Stimulated activated CD4-positive, alpha-beta T cell treated with anti-CD3 and anti-CD28 coated beads, Interleukin-4, amount 100 ng/mL, for 4 hours (primary cell): ENCODE measurements at regions not wholly inside any gene's neighbourhood (a gene's known extent, or its start where the extent isn't known, plus 50 kb on each side); places are given as distances from the start of the nearest gene placed in this dataset.

Experiments
- DNase-seq, 2 experiments: peaks; one replicate each; pipeline ENCODE4 v3.0.0-alpha.2; 2020

GRCh38 chr16:47967374-47967773, 188.4 kb downstream of the ABCC12 start:
- DNase-seq = no peak

- no peak for DNase-seq
These were observed 189.5 kb downstream of the ABCC12 start for GRCh38 chr16:47966325-47966724.

- no peak for DNase-seq
These were observed 190.4 kb downstream of the ABCC12 start for GRCh38 chr16:47965439-47965838.

DNA sequence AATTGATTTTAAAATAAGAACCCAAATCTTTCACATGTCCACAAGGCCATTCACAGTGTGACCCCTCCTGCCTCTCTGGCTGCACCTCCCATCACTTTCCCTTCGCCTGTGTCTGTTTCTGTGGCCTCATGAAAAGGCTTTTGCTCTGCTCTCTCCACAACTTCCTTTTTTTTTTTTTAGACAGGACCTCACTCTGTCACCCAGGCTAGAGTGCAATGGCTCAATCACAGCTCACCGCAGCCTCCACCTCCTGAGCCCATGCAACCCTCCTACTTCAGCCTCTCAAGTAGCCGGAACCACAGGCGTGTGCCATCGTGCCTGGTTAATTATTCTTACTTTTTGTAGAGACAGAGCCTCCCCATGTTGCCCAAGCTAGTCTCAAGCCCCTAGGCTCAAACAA, 197.1 kb downstream of the ABCC12 start:
- no peak for DNase-seq

DNA sequence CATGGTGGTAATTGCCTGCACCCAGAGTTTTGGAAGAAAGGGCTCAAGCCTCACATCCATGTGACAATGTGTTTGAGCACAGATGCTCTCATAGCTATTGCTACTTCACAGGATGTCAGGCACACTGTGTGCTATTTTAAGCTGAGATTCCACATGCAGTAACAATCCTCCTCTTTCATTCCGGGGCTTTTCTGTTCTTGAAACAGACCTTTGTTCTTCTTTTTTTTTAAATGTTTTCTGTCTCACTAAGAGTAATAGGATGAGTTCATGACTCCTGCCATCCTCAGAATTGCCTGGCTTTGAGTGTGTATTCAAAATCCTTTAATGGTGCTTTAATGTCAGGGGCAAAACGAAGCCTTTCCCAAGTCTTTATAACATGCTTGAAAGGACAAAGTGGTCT, 198.9 kb downstream of the ABCC12 start:
- DNase-seq = no peak

DNA sequence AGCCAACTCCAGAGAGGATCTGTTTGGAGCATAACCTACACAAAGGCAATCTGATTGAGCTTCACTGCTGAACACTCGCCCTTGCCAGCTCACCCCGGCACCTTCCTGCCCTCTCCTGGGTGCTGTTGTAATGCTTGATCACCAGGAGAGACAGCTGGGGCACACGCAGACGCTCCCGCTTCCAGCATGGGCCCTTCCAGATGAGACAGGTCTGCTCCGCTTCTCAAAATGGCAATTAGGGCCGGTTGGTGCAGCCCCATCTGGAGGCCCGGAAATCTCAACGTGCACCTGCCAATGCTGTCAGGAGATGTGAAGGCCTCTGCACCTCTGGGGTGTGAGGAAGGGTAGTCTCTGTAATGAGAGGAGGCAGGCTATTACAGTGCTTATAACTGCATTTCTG, 206.1 kb downstream of the ABCC12 start:
- DNase-seq = no peak

DNA sequence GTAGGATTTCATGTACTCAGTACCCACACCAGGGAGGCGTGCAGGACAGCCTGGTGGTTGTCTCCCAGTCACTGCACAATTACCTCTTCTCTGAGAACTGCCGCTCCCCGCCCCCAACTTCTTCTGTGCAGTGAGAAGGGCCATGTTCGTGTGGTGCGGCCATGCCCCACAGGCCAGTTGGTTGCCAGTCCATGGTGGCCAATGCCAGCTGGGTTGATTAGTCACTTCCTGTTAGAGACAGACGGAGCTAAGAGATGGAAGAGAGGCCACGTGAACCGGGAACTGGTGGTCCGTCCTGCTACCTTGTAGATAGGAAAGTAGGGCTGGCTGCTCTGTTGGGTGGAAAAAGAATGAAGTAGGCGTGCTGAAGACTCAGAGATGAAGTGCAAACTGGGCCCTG, 206.5 kb downstream of the ABCC12 start:
- DNase-seq = no peak

- DNase-seq = no peak
These were observed 208.1 kb downstream of the ABCC12 start for GRCh38 chr16:47947723-47948122.

DNA sequence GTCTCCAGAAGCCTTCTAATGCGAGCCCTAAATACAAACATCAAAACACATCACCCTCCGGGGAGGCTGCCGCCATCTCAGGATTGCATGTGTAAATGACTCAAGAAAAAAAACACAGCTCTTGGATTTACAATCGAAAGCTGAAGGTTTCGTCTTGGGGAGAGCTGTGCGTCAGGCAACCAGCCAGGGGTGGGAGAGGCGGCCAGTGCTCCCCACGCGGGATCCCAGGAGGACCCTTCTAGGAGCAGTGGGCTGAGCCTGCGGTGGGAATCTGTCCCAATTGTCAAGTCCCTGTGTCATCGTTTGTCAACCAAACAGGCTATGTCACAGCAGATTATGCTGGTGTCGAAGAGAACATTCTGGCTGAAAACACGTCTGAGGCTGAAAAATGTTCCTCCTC, 209.7 kb downstream of the ABCC12 start:
- no peak for DNase-seq

DNA sequence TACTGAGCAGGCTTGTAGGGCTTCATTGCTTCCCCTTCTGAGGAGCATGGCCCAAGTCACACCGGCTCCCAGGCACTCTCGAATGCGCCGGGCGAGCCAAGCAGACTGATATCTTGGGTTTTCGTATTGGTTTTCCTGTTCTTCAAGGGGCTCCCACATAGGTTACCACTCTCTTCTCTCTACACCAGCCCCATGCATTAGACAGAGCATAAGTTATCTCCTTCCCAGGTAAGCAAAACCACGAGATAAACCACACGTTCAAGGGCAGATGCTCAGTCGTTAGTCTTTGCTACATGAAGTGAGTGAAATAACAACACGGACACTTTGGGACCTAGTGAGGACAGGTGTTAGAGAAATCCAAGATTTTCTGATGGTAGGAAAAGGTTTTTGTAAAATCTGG, 211.2 kb downstream of the ABCC12 start:
- no peak for DNase-seq

- DNase-seq = no peak
These were observed 212.6 kb downstream of the ABCC12 start for GRCh38 chr16:47943235-47943634.

GRCh38 chr16:47940466-47940865, 215.3 kb downstream of the ABCC12 start:
- DNase-seq = no peak

- DNase-seq = no peak
These were observed 216.1 kb downstream of the ABCC12 start for GRCh38 chr16:47939680-47940079.

GRCh38 chr16:47938272-47938671, 217.5 kb downstream of the ABCC12 start:
- no peak for DNase-seq

DNA sequence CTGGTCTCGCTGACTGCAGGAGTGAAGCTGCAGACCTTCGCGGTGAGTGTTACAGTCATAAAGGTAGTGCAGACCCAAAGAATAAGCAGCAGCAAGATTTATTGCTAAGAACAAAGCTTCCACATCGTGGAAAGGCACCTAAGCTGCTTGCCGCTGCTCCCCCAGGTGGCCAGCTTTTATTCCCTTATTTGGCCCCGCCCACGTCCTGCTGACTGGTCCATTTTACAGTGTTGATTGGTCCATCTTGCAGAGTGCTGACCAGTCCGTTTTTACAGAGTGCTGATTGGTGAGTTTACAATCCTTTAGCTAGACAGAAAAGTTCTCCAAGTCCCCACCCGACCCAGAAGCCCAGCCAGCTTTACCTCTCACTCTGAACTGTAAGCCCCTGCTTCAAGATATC, 227.8 kb downstream of the ABCC12 start:
- no peak for DNase-seq

GRCh38 chr16:47927330-47927729, 228.5 kb downstream of the ABCC12 start:
- DNase-seq = no peak

DNA sequence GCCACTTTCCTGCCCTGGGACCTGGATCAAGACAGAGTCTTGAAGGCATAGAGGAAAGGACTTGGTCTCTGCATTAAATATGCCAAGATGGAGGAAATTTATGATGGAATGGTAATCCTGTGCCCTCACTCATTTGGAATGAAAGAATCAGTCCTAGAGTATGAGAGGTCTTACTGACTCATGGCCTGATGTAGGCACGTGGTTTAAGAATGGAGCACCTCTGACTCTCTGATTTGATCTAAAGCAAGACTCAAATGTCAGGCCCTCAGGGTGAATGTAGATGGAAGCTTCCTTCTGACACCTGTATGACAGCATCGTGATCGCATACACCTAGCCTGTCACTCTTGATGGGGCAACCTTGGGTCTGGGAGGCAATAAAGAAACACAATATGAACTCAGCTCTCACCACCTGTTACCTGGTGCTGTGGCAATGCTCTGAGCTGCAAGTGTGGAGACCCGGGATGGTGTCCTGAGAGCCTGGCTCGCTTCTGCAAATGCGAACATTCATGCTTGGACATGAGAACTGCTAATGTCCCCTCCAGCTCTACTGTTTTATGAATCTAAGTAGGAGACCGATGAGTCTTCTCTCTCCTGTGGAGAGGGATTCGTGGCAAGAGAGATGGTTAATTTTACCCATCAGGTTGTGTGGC, 229.9 kb downstream of the ABCC12 start:
- DNase-seq = no peak

GRCh38 chr16:47924950-47925349, 230.8 kb downstream of the ABCC12 start:
- DNase-seq = no peak

DNA sequence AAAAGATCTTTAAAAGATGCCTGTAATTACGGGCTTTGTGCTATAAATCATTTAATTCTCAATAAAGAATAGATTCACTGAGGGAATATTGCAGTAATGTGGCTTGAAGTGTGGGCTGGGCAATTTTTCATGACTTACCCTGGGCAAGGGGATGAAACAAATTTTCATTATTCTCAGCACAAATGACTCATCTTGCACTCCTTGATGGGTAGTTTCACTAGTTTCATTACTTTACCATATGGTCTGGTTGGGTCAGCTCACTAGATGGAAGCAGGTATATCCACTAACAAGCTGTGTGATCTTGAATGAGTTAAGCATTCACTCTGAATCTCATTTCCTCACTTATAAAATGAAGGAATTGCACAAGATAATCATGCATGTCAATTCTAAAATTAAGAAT, 234.3 kb downstream of the ABCC12 start:
- DNase-seq = no peak

DNA sequence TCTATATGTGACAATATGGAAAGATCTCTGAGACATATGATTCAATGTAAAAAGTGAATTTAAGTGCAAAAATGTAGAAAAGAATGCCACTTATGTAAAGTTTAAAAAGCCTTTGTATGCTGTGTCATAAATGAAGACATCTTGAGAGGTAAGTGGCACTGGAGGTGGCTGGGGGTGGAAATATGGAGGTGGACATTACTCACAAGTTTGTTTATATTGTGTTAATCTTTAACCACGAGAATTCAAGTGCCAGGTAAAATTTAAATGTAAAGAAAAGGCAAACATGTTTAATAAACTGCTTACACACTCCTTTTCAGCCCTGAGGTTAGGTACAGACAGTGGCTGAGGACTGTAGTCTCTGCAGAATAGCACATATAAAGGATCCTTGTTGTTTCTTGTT, 235.1 kb downstream of the ABCC12 start:
- DNase-seq = no peak

DNA sequence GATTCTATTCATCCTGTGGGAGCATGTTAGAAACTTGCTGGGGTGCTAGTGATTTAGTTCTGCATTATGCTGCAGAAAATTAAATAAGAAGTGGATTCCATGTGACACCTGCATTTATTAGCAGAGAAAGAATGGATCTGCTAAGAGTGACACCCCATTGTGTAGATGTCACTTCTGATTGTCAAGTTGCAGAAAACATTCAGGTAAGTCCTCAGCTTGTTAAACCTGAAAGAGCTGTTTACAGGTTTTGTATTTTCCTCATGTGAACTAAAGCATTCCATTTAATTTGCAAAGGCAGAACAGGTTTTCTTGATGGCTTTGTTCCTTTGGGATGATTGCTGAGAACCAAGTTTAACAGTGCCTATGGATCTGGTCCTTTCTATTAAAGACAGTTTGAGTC, 238.7 kb downstream of the ABCC12 start:
- DNase-seq = no peak

GRCh38 chr16:47916266-47916665, 239.5 kb downstream of the ABCC12 start:
- DNase-seq = no peak

DNA sequence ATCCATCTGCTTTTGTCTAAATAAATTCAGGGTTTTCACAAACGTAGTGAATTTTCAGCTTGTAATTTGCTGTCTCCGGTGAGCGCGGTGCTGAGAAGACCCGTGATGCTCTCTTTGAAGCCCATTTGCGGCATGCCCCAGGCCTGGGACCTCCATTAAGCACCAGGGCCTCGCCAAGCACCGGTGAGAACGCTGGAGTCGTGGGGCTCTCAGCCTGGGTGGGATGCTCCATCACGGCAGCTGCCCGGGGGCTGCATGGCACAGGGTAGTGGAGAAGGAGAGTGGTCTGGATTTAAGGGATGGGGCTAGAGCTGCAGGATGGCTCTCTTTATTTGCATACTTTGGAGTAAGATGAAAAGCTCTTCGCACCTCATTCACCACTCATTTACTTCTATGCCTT, 248.7 kb downstream of the ABCC12 start:
- DNase-seq = no peak

- no peak for DNase-seq
These were observed 250.0 kb downstream of the ABCC12 start for GRCh38 chr16:47905771-47906170.

DNA sequence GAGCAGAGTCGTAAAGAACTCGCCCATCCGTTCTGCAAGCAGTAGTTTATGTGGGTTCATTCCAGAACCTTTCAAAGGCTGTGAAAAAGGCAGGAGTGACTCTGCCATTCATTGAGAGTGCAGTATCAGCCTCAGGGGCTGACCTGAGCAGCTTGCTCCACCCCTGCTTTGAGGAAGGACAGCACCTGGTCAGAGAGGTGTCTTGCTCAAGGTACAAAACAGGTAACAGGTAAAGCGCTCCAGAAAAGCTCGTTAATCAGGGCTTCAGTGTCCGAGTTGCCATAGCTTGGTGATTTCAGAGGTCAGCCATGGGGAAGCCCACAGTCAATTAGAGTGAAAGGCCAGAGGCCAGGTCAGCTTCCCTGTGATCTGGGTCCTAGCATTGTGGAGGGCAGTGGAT, 251.1 kb downstream of the ABCC12 start:
- DNase-seq = no peak

DNA sequence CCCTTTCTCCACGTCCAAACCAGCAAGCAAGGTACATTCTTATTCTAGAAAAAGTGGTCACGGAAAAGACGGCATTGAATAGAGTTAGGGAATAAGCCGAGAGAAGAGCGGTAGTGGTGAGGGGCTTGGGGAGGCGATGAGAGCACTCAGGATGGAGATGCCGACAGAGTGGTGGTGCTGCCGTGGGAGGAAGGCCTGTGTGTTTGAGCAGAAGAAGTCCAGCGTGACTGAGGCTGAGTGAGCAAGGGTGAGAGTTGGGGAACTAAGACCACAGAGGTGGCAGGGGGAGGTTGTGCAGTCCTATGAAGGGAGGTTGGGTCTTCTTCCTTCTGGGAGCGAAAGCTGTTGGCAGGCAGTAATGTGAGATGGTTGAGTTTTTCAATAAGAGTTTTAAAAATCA, 252.3 kb downstream of the ABCC12 start:
- DNase-seq = no peak
